HL-60/S4 treated with phorbol 12-myristate 13-acetate at 8.2 ng/mL for 4 days and 3 days (cell line): ENCODE measurements at regions not wholly inside any gene's neighbourhood (a gene's known extent, or its start where the extent isn't known, plus 50 kb on each side); places are given as distances from the start of the nearest gene placed in this dataset.

ENCODE experiments used
- in situ Hi-C: fragments of 300-500 bp; cut with MboI; formaldehyde crosslinking; loops from 2 replicates; pipeline ENCODE4 v1.15.0; 2022; ENCODE audit warnings: low sequenced_read_pairs

DNA sequence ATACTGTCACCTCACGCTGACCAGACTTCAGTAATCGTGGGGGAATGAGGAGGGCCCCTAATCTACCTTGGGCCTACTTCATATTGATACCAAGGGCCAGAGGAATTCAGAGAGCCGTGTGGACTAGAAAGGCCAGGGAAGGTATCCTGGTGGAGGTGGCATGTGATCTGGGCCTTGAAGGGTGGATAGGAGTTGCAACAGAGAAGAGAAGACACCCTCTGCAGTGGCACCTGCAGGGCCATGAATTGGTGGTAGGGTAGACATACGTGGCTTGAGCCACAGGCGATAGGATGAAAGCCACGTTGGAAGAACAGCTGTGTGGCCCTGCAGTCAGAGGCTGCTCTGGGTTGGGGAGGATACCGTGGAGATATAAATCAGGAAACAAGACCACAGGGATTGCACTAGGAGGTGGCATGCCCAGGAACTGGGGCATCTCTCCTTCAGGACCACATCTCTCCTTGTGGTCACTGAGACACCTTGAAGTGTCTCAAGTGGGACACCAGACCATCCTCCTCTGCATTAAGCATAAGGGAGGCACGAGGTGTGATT, 141.4 kb downstream of the CYP26B1 start:
- in situ Hi-C loops, result no loop called here

DNA sequence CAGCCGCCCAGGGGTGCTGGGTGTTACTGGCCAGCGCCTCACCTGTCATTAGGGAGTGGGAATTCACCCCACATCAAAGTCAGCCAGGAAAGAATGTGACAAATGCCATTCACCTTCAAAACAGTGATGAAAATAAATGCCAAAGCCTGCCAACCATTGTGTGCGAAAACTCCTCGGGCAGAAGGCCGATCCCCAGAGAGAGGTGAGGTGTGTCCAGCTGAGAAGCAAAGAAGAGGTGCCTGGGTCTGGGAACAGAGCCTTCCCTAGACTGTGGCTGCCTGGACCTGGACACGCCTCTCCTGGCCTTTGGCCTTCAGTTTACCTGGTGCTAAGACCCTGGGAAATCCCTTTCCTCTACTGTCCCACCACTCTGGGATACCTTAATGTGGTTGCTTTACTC, 142.7 kb downstream of the CYP26B1 start:
- in situ Hi-C loops, result no loop called here

DNA sequence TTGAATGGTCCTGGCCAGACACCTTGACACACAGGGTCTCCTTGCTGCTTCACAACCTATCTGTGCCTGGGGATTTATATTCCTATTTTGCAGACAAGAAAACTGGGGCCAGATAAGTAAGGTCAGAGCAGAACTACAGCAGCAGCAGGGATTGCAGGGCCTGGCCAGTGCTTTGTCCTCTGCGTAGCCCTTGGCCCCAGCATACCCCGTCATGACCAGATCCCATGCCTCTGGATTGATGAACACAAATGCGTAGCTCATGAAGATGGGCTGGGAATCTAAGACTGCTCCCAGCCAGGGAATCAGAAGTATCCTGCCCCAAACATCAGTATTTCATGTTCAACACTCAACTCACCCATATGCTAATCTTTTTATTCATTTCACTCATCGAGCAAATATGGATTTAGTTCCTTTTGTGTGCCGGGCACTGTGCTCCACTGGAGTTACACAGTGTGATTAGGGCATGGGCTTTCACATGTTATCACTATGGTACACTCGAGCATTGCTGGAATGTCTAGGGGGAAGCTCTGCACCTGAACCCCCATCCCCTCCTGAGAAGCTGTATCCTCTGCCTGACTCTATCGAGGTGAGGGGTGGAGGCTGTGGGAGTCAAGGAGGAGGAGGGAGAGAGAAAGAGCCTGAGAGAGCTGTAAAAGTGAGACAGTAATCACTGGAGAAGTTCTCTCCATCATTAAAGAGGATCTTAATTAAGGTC, 143.3 kb downstream of the CYP26B1 start:
- in situ Hi-C loops, result no loop called here

DNA sequence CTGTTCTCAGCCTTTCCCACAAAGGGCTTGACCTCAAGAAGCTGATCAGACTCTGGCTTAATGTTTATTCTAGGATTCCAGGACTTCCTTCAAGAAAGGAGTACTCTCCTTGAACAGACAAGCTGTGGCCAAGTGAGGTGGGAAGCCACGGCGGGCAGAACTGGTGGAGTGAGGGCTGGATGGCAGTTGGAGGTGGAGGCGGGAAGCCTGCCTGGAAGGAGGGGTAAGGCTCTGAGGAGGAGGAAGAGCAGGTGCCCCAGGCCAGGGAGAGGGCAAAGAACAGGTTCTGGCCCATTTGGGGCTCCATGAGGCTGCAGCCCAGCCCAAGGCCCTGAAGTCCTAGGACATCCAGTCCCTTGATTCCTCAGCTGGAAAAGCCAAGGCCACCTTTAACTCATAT, 143.9 kb downstream of the CYP26B1 start:
- in situ Hi-C loops, result no loop called here

DNA sequence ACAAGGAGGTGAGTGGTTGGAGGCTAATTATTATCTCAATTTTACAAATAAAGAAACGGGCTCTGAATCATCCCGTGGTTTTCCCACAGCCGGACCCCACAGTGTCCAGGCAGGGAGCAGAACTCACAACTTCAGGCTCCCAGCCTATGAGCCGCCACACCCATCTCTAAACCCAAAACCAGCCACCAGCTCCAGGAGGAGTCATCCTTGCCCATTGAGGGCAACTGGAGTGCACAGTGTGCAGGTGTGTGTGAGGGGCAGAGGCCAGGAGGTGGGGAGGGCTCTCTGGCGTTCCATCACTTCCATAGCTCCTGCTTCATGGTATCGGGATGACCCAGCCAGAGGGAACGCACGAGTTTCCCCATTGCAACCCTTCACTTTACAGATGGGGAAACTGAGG, 144.5 kb downstream of the CYP26B1 start:
- in situ Hi-C loops, result no loop called here

DNA sequence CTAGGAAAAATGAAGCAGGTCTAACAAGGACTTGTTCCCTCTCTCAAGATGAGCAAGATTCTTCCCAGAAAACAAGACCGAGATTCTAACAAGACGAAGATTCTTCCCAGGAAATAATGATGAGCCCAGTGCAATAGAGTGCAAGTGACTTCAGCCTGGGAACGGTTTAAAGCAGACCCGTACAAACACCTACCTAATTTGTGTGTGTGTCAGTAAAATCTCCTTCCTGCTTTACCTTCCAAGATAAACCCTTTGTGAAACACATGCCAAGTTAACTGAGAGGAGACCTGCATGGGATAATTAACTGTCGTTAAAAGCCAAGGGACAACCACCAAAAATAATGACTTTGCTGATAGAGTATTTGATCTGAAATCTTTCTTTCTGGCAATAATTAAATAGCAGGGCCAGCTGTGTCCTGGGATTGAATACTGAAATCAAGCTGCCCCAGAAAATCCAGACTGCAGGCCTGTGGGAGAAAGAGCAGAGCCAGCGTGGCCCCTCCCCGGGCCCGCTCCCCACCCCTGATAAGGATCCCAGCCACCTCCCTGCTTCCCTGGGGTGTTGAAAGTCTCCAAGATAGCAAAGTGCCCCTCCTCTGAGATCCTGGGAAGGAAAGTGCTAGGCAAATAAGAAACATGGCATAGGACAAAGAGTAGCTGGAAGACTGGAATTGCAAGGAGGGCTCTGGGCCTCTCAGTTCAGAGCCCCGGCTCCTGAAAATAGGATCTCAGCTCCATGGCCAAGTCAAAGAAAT, 145.5 kb downstream of the CYP26B1 start:
- in situ Hi-C loops, result no loop called here

DNA sequence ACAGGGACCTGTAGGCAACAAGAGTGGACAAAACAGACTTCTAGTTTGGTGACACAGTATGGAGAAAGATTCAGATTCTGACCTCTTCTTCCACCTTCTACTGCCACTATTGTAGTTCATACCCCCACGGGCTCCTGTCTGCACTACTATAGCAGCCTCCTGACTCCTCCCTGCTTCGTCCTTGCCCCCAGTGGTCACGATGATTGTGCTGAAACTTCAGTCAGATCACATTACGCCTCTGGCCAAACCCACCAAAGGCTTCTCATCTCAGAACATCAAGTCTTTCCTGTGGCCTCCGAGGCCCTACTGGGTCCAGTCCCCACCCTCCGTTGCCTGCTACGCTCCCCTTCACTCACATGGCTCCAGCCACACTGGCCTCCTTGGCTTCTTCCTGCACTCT, 147.6 kb downstream of the CYP26B1 start:
- in situ Hi-C loops, result no loop called here

DNA sequence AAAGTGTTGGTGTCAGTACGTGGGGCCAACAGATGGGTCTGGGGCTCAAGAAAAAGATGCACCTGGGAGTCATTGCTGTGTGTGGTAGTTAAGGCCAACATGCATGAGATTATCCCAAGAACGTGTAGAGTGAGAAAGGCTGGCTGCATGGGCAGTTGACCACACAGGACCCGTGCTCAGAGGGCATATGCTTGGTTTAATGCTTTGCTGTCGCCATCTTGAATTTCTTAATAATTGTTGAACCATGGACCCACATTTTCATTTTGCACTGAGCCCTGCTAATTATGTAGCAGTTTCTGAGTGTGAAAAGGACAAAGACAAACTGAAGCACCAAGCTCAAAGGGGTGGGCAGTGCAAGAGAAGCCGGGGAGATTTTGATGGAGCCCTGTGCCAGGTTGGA, 148.1 kb downstream of the CYP26B1 start:
- in situ Hi-C loops, result no loop called here

DNA sequence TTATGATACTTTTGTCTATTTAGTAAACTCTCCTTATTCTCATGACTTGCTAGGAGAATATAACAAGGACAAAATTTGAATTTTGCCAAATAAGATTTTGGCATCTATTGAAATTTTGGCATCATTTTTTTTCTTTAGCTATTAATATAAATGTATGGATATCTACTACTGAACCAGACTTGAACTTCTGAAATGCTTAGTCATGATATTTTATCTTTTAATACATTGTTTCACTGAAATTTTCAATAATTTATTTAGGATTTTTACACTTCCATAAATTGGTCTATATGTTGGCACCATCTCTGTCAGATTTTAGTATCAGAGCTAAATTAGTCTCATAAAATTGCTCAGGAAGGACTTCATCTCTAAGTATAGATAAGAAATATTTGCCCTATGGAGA, 149.8 kb downstream of the CYP26B1 start:
- in situ Hi-C loops, result no loop called here

DNA sequence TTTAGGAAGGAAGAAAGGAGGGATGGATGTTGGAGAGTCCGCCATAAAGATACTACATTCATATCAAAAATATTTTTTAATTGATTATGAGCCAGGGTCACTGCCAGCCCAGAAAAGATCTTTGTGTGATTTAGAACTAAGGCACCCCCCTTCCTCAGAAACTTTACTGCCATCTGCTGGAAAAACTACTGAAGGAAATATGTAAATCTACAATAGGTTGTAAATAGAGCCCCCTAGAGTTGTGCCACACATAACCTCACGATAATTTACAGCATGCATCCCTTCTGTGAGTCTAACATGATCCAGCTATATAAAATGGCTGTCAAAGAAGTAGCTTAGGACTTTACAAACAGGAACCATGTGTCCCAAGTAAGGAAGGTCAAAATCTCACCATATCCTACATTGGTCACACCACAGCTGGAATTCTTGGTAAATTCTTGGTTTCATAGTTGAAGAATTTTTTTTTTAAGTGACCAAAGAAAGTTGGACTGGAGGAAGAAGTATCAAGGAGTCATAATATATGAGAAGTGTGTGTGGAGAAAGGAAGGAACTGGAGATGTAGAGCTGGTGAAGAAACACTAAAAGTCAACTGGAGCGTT, 152.5 kb downstream of the CYP26B1 start:
- in situ Hi-C loops, result no loop called here

DNA sequence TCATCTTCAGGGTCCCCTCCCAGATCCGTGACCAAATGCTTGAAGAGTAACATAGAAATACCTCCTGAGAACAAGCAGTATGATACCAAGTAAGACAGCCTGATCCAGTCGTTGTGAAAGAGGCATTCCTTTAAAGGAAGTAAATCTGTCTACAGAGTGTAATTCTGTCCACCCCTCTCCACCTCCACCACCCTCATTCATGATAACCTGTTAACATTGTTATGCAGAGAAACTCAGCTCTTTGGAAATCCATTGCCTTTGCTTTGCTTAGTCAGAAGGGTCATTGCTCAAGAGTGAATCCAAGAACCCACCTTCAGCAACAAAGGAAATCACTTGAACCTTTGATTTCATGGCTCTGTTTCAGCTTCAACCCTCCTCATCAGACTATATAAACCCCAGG, 155.6 kb downstream of the CYP26B1 start:
- in situ Hi-C loops, result no loop called here

DNA sequence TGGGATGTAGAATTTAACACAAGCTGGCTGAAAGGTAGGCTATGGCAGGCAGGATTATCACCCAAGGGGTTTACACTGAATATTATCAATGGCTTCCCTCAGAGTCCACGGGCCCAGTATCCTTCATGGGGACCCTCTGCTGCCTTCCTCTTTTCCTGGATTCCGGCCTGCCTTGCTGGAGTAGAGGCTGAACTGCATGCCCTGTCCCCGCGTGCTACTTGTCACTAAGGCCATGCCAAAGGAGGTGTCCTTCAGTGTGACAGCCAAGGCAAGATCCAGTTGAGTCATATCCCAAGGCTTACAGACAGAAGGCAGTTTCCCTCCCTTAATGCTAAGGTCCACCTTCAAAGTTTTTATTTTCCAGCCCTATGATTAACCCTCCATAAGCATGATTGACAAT, 156.3 kb downstream of the CYP26B1 start:
- in situ Hi-C loops, result no loop called here

DNA sequence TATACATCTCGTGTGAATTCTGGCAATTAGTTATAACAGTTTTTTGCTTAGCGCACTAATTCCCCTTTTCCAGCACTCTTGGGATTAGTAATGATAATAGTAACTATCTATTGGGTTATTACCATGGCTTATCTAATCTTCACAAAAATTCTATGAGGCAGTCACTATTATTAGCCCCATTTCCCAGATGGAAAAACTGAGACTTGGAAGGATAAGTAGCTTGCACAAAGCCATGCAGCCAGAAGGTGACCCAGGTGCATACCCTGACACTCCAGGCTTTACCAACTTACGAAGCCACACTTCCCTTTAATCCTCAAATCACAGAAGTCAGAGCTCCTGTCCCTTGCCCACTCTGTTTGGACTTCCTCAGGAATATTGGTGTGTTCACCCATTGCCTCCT, 156.8 kb downstream of the CYP26B1 start:
- in situ Hi-C loops, result no loop called here

DNA sequence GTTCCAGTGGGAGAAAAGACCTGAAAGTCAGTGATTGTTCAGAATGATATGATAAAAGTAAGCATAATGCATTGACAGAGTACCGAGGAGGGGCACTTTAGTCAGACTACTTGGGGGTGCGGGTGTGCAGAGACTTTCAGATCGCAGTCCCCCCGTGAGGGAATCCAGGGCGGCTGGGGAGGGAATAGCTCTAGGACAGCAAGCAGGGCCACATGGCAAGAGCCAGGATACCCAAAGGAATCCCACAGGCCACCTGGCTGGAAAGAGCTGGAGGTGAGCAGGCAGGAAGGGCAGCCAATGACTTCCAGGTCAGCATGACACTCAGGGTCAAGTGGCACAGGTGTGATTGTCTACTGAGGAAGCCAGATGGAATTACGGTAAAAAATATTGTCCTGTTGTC, 157.5 kb downstream of the CYP26B1 start:
- in situ Hi-C loops, result no loop called here

DNA sequence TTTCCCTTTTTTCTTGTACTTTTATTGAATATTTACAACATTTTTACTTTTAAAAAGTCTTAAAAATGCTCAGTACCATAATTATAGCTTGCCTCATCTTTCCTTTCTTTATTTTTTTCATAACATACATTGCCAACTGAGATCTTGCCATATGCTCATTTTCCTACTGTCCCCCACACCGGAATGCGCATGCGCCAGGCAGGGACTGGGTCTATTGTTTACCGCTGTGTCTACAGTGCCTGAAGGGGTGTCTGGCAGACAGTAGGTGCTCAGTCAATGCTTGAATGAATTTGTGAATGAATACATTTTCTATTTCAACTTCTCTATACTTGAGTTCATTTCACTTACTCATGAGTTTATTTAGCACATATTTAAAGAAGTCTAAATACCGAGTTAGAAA, 158.0 kb downstream of the CYP26B1 start:
- in situ Hi-C loops, result no loop called here

DNA sequence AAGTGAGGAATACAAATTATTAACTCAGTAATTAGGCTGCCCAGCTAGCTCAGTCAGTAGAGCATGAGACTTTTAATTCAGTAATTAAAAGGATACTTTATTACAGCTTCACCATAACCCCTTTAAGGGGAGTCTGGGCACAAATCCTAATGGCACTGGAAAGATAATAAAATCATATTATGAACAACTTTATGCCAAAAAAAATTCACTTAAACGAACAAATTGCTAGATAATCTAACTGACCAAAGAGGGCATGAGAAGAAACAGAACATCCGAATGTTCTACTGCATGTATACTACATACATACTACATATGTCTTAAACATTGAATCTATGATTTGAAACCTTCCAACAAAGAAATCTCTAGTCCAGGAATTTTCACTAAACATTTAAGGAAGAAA, 159.5 kb downstream of the CYP26B1 start:
- in situ Hi-C loops, result no loop called here

DNA sequence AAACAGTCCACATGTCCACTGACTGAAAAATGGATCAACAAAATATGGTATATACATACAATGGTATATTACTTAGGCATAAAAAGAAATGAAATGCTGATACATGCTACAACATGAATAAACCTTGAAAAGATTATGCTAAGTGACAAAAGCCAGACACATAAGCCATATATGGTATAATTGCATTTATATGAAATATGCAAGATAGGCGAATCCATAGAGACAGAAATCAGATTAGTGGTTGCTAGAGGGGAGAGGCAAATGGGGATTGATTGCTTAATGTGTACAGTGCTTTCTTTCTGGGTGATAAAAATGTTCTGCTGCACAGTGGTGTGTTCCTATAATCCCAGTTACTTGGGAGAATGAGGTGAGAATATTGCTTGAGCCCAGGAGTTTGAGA, 171.0 kb downstream of the CYP26B1 start:
- in situ Hi-C loops, result no loop called here

DNA sequence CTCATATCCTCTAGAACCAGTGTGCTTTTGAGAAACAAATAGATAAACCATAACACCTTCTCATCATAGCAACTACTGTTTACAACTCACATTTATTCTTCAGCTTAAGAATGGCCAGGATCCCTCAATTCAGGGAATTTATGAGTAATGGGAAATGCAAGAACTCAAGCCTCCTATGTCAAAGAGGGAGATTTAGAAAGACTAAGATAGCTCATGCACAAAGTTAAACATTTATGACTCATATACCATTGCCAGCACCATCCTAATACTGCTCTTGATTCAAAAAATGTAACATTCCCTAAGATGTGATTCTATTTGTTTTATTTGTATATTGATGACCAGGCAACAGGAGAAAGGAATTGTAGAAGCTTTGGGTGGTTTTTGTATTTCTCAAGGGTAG, 172.8 kb downstream of the CYP26B1 start:
- in situ Hi-C loops, result no loop called here

DNA sequence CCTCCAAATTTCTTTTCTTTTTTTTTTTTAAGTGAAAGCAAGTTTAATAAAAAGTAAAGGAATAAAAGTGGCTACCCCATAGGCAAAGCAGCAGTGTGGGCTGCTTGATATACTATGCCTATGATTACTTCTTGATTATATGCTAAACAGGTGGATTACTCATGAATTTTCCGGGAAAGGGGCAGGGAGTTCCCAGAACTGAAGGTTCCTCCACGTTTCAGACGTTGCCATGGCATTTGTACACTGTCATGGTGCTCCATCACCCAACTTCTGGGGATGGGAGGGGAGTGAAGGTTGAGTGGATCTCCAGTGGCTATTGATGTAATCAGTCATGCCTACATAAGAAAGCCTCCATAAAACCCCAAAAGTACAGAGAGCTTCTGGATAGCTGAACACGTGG, 176.2 kb downstream of the CYP26B1 start:
- in situ Hi-C loops, result no loop called here

DNA sequence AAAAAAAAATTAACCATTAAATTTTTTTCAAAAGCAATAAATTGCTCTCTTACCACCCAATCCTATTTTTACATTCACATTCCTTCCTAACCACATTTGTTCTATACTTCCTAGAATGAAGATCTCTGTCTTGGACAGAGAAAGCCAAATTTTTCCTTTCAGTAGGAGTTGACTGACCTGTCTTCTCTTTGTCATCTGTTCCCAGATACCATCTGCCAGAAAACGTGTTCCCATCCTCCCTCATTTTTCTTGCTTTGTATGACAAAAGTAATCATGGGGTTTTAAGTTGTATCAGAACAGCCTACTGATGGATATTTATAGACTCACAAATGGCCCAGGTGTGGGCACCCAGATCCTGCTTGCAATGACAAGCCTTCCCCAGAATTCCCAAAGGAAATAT, 182.1 kb downstream of the CYP26B1 start:
- in situ Hi-C loops, result no loop called here

DNA sequence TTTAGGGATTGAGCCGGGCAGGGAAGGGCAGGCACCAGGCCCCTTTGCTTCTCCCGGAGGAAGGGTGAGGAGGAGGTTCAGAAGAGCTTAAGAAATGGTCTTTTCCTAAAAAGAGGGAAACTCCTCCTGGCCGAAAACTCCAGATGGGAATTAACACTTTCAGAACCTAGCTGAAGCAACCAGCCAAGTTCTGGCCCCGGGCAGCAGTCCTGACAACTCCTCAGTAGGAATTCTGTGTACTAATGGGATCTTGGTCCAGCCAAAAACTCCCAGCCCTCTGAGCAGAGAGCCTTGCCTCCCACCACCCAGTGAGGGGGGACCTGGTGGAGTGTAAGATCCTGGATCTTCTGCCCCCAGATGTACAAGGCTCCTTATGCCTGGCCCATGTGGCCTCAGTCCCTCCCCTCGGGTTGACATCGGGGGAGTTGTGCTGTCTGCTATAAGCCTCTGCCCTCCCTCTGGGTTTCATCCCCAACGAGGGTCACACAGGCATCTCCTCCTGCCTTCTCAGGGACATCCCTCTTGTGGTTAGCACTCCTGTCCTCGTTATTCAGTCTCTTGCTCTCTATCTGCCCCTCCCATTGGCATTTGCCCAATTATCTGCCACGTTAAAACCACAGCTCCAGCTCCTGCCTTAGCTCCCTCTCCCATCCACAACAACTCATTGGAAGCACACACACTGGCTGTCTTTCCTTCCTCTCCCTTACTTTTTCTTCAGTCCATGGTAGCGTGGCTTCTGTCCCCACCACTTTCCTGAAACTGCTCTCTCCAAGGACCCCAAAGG, 184.6 kb downstream of the CYP26B1 start:
- in situ Hi-C loops, result no loop called here
